Left lung (tissue), 4 donors: ENCODE measurements at regions not wholly inside any gene's neighbourhood (a gene's known extent, or its start where the extent isn't known, plus 50 kb on each side); places are given as distances from the start of the nearest gene placed in this dataset.
A peak's percentile ranks its signal among the peaks of the same experiment; 100 is the strongest.

Source experiments
- ATAC-seq: fragments of 200-7000 bp; cut with Tn5 transposase; one replicate; pipeline ENCODE4 v1.9.1; 2020; ENCODE audit warnings: moderate library complexity
- DNase-seq, 4 donors: peaks; one replicate each; pipeline ENCODE4 v3.0.0-alpha.2; 2013 to 2020
- H3K27ac ChIP-seq, 2 donors: fragments of 200-600 bp; sonication (generic) in 1 of 2; one replicate each; pipeline versions ENCODE4 v1.5.0 to v1.8.0; 2020 to 2021
- H3K27me3 ChIP-seq, 2 donors: fragments of 200-600 bp; sonication (generic) in 1 of 2; one replicate each; pipeline versions ENCODE4 v1.5.0 to v1.8.0; 2020 to 2021
- H3K36me3 ChIP-seq, 2 donors: fragments of 200-600 bp; sonication (generic) in 1 of 2; one replicate each; pipeline versions ENCODE4 v1.5.0 to v1.8.0; 2020 to 2021
- H3K4me1 ChIP-seq, 2 donors: fragments of 200-600 bp; one replicate each; pipeline ENCODE4 v1.8.0; 2021
- H3K4me3 ChIP-seq, 2 donors: fragments of 200-600 bp; sonication (generic) in 1 of 2; one replicate each; pipeline versions ENCODE4 v1.5.0 to v1.8.0; 2020 to 2021; ENCODE audit warnings: mild to moderate bottlenecking in 1 of 2
- H3K9me3 ChIP-seq, 2 donors: fragments of 200-600 bp; sonication (generic) in 1 of 2; one replicate each; pipeline versions ENCODE4 v1.5.0 to v1.8.0; 2020 to 2021
- intact Hi-C, 2 donors: fragments of 100-400 bp; cut with DNase I; formaldehyde crosslinking; loops; one replicate each; pipeline versions ENCODE4 v1.11.2 to v1.14.2; 2022
- TF ChIP-seq, protein P1 (sequence below), 2 donors: fragments of 200-600 bp; sonication (generic) in 1 of 2; IDR thresholded peaks; one replicate each; pipeline versions ENCODE4 v1.5.0 to v1.8.0; 2021; ENCODE audit warnings: antibody characterized with exemption in 2 of 2
- donor health status: DM: no; HTN: yes; CAD: no.
- donor health status: DM: no; HTN: no; CAD: no.

DNA sequence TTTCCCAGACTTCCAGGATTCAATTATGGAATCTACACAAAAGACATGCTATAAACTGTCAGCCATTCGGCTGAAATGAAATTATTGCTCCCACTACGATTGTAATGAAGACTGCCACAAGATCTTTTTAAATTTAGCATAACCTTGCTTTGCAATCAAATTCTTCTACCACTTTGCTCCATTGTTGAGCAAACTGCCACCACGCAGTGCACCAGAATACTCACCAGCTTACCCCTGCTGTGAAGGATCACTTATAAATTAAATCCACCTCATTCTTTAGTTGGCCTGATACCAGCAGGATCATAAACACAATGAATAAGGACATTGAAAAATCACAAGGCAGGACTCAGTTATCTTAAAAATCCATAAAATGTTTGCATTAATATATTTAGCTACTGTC is 116.4 kb upstream of the PRNP start:
- ATAC-seq (no peak), DNase-seq (no peak)
- intact Hi-C loops = no loop called here
- H3K36me3 ChIP-seq = no peaks in the 10 kb centered on the region
- H3K4me1 ChIP-seq = no peaks in the 10 kb centered on the region
- TF ChIP-seq, protein P1, sequence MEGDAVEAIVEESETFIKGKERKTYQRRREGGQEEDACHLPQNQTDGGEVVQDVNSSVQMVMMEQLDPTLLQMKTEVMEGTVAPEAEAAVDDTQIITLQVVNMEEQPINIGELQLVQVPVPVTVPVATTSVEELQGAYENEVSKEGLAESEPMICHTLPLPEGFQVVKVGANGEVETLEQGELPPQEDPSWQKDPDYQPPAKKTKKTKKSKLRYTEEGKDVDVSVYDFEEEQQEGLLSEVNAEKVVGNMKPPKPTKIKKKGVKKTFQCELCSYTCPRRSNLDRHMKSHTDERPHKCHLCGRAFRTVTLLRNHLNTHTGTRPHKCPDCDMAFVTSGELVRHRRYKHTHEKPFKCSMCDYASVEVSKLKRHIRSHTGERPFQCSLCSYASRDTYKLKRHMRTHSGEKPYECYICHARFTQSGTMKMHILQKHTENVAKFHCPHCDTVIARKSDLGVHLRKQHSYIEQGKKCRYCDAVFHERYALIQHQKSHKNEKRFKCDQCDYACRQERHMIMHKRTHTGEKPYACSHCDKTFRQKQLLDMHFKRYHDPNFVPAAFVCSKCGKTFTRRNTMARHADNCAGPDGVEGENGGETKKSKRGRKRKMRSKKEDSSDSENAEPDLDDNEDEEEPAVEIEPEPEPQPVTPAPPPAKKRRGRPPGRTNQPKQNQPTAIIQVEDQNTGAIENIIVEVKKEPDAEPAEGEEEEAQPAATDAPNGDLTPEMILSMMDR (IDR thresholded peaks at IDR 0.05) = no peak
- no peaks in the 10 kb centered on the region for H3K9me3 ChIP-seq
- no peak overlapping the region for H3K27ac ChIP-seq
- H3K4me3 ChIP-seq = no peak overlapping the region
- peaks cover 0 to 19% of the 10 kb centered on the region in 2 donors for H3K27me3 ChIP-seq

DNA sequence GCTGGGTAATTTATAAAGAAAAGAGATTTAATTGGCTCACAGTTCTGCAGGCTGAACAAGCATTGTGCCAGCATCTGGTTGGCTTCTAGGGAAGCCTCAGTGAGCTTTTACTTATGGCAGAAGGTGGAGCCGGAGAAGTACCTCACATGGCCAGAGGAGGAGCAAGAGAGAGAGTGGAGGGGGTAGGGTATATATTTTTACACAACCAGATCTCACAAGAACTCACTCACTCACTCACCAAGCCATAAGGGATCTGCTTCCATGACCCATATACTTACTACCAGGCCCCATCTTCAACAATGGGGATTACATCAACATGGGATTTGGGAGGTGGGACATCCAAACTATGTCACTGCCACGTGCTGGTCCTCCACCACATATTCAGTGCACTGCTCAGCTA is 117.2 kb upstream of the PRNP start:
- DNase-seq (no peak), ATAC-seq (no peak)
- H3K36me3 ChIP-seq = no peaks in the 10 kb centered on the region
- H3K4me3 ChIP-seq = no peak overlapping the region
- H3K9me3 ChIP-seq = no peaks in the 10 kb centered on the region
- no peaks in the 10 kb centered on the region for H3K4me1 ChIP-seq
- TF ChIP-seq, protein P1 (IDR thresholded peaks at IDR 0.05) = no peak
- H3K27me3 ChIP-seq = peaks cover 0 to 13% of the 10 kb centered on the region in 2 donors
- H3K27ac ChIP-seq = no peak overlapping the region
- intact Hi-C loops = no loop called here

DNA sequence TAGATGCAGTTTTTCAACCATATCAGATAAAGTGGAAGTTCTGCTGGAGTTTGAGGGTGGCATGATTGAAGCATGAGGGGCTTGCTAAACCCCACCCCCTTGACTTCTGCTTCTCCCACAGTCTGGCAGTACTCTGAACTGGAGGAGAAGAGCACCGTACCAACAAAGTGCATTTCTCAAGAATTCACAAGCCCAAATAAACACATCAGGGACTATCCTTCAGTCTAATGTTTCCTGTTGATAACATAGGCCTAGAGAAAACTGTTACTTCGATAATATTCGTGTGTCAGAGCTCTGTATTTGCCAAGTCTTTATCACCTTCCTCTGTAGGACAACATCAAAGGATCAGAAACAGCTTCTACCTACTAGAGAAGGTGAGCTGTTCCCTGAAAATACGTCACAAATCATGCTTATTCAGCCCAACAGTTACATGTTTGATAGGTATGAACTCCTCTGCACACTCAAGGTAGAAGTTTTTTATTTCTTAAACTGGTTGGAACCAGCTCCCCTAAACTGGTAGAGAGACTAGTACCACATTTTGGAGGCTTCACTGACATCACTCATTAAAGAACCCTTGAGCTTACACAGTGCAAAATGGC is 117.8 kb upstream of the PRNP start:
- Histone ChIP-seq H3K4me1 (no peaks in the 10 kb centered on the region), H3K36me3 (no peaks in the 10 kb centered on the region), H3K27ac (no peak overlapping the region), H3K4me3 (no peak overlapping the region), H3K27me3 (peaks cover 0 to 7% of the 10 kb centered on the region in 2 donors), H3K9me3 (no peaks in the 10 kb centered on the region)
- TF ChIP-seq, protein P1 (IDR thresholded peaks at IDR 0.05) = no peak
- no peak for DNase-seq
- intact Hi-C loops = no loop called here
- ATAC-seq = no peak

DNA sequence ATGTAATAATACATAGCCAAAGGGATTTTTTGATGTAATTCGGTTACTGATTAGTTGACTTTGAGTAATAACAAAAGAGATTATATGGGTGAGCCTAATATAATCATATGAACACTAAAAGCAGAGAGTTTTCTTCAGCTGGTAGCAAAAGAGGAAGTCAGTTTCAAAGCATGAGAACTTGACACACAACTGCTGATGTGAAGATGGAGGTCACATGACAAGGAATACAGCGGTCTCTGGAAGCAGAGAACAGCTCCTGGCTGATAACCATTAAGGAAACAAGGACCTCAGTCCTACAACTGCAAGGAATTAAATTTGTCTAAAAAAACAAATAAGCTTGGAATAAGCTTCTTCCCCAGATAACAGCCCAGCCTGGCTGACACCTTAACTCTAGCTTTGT is 119.1 kb upstream of the PRNP start:
- Histone ChIP-seq H3K9me3 (no peaks in the 10 kb centered on the region), H3K36me3 (no peaks in the 10 kb centered on the region), H3K27ac (no peak overlapping the region), H3K4me1 (no peaks in the 10 kb centered on the region), H3K27me3 (peaks cover 0 to 6% of the 10 kb centered on the region in 2 donors), H3K4me3 (no peak overlapping the region)
- TF ChIP-seq, protein P1 (IDR thresholded peaks at IDR 0.05) = no peak
- DNase-seq = no peak
- ATAC-seq = no peak
- intact Hi-C loops = no loop called here

DNA sequence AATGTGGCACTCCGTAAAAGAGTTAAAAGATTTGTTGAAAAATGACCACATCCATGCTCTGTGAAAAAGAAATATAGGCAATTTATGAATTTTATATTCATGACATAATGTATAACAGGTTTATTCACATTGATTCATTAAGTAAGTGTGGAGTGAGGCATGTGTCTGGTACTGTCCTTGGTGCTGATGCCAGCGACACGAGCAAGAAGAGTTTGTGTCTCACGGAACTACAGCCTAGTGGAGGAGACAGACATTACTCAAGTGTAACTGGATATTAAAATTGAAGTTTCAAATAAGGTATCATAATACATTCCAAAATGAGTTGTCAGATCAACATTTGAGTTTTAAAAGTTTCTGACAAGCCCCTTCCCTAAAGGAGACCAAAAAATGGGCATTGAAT is 122.7 kb upstream of the PRNP start:
- TF ChIP-seq, protein P1 (IDR thresholded peaks at IDR 0.05) = no peak
- H3K27ac ChIP-seq = no peak overlapping the region
- H3K4me1 ChIP-seq = no peaks in the 10 kb centered on the region
- intact Hi-C loops = no loop called here
- ATAC-seq (peak; percentile 63), DNase-seq (peak in 2 of 4 donors; percentile 29 to 57)
- no peaks in the 10 kb centered on the region for H3K36me3 ChIP-seq
- no peaks in the 10 kb centered on the region for H3K9me3 ChIP-seq
- H3K27me3 ChIP-seq = peaks cover 0 to 11% of the 10 kb centered on the region in 2 donors
- H3K4me3 ChIP-seq = no peak overlapping the region
